GM19351 (cell line): ENCODE measurements at regions not wholly inside any gene's neighbourhood (a gene's known extent, or its start where the extent isn't known, plus 50 kb on each side); places are given as distances from the start of the nearest gene placed in this dataset.
"Not testable (repeated sequence)": the region's sequence is repeated elsewhere in the genome, so short reads cannot be mapped to it uniquely, and the experiment has no call there.

ENCODE experiments used
- ATAC-seq: cut with Tn5 transposase; IDR thresholded peaks from one replicate; pipeline ENCODE4 v1.9.1; 2021; ENCODE audit warnings: mild to moderate bottlenecking, moderate library complexity; ENCODE audit not compliant: unreplicated experiment

DNA sequence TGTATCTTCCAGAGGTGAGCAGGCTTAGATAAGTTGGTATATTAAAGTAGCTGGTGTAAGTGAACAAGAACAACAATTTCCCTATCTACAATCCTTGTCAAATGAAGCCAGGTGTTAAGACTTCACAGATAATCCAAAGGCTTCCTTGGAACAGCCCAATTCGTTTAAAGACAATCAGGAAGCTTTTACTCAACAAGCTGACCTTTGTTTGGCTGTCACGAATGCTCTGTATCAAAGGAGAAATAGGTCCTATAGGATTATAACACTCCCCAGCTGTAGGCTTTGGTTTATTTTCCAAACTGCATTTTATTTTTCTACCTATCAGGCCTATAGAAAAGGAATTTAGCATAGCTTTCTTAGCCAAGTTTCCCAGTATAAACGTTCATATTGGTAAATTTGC is 766.5 kb upstream of the GOT2 start:
- ATAC-seq = no peak

GRCh38 chr16:59487067-59487466 is 753.0 kb upstream of the GOT2 start:
- no peak for ATAC-seq

- no peak for ATAC-seq
These were observed 750.9 kb upstream of the GOT2 start for GRCh38 chr16:59484833-59485516.

- no peak for ATAC-seq
These were observed 744.7 kb upstream of the GOT2 start for GRCh38 chr16:59478838-59479237.

GRCh38 chr16:59470556-59470955 is 736.4 kb upstream of the GOT2 start:
- no peak for ATAC-seq

GRCh38 chr16:59469266-59469665 is 735.1 kb upstream of the GOT2 start:
- ATAC-seq = no peak

DNA sequence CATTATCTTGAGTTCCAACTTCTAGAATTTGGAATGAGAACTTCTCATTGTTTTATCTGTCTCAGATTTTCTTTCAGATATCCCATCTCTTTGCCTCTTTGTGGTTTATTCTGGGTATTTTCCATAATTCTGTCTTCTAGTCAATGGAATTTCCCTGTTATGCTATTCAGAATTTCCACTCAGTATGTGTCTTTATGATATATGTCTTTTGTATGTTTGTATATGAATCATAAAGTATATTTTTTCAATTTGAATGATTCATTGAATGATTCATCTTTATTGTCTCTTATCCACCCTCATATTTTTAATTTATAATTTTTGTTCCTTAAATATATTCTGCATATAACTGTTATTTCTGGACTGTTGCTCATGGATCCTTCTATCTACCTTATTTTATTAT is 729.7 kb upstream of the GOT2 start:
- ATAC-seq = no peak

DNA sequence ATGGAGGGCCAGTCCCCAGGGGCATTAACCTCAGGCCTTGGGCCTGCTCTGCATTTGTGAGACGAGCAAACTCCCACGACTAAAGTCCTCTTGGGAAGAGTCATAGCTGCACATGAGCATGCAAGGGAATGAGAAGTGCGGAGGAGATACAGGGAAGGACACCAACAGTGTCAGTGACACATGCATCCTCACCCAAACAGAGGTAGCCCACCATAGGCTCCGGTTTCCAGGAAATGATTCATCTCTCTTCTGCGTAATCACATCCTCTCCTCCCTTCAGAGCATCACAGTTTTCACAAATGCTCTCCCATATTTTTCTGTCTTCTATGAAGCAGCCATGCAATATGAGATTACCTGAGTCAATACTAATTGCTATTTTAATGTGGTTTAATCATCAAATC is 725.7 kb upstream of the GOT2 start:
- ATAC-seq = no peak

- ATAC-seq = no peak
These were observed 721.4 kb upstream of the GOT2 start for GRCh38 chr16:59455497-59455896.

DNA sequence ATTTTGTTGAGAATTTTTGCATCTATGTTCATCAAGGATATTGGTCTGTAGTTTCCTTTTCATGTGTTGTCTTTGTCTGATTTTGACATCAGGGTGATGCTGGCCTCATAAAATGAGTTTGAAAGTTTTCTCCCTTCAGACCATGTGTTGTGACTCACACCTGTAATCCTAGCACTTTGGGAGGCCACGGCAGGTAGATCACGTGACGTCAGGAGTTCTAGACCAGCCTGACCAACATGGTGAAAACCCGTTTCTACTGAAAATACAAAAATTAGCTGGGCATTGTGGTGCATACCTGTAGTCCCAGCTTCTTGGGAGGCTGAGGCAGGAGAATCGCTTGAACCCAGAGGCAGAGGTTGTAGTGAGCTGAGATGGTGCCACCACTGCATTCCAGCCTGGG is 716.4 kb upstream of the GOT2 start:
- ATAC-seq = not testable (repeated sequence)

GRCh38 chr16:59440502-59440901 is 706.4 kb upstream of the GOT2 start:
- ATAC-seq = no peak

DNA sequence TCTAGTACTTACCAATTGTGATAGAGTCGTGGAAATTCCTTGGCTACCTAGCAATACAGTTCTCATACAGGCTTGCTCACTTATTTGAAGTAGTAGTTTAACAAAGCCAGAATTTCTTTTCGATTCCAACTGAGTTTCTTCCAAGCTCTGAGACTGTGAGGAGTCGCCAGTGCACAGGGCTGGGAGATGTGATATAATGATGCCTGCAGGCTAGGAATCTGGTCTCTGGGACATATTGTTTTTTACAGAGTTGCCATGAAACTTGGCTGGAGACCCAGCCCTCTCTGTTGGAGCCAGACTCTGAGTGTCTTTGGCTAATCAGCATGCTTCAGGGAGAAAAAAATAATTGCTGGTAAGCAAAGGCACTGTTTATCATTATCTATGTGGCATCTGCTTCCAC is 698.8 kb upstream of the GOT2 start:
- ATAC-seq = no peak

GRCh38 chr16:59432276-59432675 is 698.2 kb upstream of the GOT2 start:
- ATAC-seq = no peak

- ATAC-seq = no peak
These were observed 690.7 kb upstream of the GOT2 start for GRCh38 chr16:59424714-59425273.

DNA sequence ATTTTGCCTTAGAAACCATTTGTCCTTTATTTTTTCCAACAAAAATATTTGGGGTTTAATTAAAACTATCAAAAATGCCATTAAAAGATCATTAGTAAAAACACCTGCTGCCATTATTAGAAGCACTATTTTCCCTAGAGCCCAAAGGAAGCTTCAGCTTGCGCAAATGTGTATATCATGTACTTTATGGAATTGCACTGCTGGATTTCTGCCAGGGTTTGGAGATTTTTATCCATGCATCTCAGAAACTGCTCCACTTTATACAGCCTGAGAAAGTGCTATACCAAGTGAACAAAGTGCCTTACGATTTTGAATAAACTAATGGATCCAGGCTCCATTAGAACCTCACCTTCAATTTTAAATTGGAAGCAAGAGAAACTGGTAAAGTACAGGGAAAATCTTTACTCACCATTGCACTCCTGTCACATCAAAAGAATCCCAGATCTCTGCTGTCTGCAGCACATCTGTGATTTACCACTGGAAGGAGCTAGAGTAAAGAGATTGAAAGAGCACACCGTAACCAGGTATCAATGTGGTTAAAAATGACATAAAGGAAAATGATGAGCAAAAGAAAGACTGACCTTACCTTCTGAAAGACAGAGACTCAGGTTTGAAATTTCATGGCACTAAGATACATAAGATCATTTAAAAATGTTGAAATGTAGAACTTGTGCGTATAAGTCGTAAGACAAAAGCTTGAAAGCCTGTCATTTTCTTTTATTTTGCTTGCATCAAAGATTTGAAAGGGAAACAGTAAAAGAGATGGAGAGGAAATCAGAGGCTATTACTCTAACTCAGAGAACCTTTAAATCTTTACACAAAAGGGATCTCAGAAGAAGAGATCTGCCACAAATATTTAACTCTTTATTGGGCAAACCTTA is 678.1 kb upstream of the GOT2 start:
- ATAC-seq = no peak

GRCh38 chr16:59410451-59410850 is 676.3 kb upstream of the GOT2 start:
- no peak for ATAC-seq

- ATAC-seq = no peak
These were observed 671.7 kb upstream of the GOT2 start for GRCh38 chr16:59405802-59406201.

DNA sequence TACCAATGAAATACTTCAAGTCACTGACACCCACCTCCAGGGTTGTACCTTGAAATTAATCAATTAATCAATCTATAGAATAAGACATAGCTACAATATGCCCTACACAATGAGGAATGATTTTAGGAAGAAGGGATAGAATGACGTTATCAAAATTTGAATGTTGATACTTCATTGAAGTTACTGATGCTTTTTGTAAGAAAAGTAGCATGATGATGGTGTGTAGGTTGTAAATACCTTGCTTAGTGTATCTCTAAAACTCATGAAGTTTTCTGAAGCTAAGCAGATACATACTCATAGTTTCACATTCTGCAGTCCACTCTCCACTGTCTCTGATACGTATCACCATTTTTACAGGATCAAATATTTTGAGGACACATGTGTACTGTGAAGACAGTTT is 670.4 kb upstream of the GOT2 start:
- no peak for ATAC-seq

- no peak for ATAC-seq
These were observed 666.7 kb upstream of the GOT2 start for GRCh38 chr16:59400830-59401229.

DNA sequence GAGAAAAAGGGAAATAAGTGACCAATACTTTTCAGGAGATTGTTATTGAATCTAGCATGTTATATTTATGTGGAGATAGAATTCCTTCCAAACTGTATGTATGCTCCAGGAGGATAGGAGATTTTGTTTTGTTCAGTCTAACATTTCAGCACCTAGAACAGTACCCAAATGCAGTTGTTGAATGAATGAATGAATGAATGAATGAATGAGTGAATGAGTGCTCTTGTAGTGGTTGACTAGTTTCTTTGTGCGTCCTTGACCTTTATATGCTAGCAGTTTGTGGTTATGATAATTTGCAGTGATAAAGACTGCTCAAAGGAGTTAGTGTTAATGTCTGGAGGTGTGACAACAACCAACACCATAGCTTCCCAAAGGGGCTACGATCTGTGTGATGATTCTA is 663.5 kb upstream of the GOT2 start:
- ATAC-seq = no peak

- no peak for ATAC-seq
These were observed 660.4 kb upstream of the GOT2 start for GRCh38 chr16:59394526-59394925.

GRCh38 chr16:59392911-59393310 is 658.8 kb upstream of the GOT2 start:
- ATAC-seq = no peak
